AG10803 (cell line): ENCODE measurements at regions not wholly inside any gene's neighbourhood (a gene's known extent, or its start where the extent isn't known, plus 50 kb on each side); places are given as distances from the start of the nearest gene placed in this dataset.

Source experiments
- DNase-seq: peaks from one replicate; pipeline ENCODE4 v3.0.0; 2010; ENCODE audit warnings: low read depth
- H3K4me3 ChIP-seq: 2 replicates; pipeline ENCODE4 v1.5.1; 2011; ENCODE audit warnings: mild to moderate bottlenecking, low read length, control low read depth
- CTCF ChIP-seq: conservative IDR thresholded peaks from 2 replicates; pipeline ENCODE4 v1.5.1; 2011; ENCODE audit warnings: mild to moderate bottlenecking, low read length, control low read depth, inconsistent platforms

- TF ChIP-seq CTCF = no peak
- H3K4me3 ChIP-seq = no peak overlapping the region
- DNase-seq = no peak
Observed at GRCh38 chr6:26260110-26260637, 104.8 kb upstream of the BTN3A2 start.

DNA sequence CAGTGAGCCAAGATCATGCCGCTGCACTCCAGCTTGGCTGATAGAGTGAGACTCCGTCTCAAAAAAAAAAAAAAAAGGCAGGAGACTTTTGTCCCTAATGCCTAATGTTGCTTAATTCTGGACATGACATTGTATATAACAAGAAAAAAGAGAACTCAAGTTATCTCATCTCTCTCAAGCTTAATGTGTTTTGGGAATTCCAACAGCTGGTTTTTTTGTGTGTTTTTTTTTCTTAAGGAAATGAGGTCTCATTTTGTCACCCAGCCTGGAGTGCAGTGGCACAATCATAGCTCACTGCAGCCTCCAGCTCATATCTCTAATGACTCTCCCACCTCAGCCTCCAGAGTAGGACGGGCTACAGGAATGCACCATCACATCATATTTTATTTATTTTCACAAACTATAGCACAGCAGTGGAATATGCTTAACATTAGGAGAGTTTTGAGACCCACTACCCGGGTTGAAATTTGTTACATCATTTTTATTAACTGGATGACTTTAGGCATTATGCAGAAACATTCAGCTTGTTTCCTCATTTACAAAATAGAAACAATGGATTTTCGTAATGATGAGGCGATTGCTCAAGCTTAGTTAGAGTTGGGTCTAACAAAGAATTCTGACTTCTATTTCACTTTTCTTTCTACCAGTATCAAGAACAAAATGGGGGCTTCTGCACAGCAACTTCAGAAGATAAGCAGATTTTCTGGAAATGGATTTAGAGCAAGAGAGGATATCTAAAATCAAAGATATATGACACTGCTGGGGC, 104.1 kb upstream of the BTN3A2 start:
- no peak overlapping the region for H3K4me3 ChIP-seq
- DNase-seq = no peak
- no peak for TF ChIP-seq CTCF

DNA sequence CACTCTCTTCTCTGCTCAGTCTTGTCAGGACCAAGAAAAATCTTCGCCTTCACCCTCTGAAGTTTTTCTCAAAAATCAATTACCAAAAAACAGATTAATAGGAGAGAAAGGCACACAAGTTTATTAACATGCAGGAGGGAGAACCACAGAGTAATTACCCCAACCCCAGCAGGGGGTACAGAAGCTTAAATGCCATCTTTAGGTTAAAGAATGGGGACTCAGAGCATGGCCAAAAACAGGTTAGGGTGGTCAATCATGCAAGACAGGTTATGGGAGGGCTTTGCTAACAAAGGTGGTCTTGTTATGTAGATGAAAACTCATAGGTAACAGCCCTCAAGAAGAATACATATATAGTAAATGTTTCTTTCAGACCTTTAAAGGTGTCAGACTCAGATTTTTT, 100.5 kb upstream of the BTN3A2 start:
- TF ChIP-seq CTCF = no peak
- no peak for DNase-seq
- no peak overlapping the region for H3K4me3 ChIP-seq

DNA sequence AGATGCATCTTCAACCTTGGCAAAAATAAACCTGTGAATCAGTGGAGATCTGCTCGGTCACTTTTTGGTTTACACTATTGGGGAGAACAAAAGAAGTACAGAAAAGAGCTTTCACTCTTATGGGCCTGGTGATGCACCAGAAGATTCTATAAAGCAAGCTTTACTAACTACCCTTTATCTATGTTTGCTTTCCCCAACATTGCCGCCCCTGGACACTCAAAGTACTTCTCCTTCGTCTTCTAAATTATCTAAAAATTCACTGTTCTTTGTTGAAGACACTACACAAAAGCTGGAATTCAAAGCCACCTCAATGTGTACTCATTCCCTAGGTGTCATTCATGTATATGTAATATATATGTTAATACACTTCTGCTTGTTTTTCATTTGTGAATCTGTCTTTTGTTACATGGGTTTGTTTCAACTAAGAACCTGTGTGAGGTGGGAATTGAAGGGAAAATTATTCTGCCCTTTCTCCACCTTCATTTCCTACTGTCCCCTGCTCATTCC, 97.9 kb upstream of the BTN3A2 start:
- TF ChIP-seq CTCF = no peak
- no peak for DNase-seq

GRCh38 chr6:26268659-26269402, 96.2 kb upstream of the BTN3A2 start:
- no peak for TF ChIP-seq CTCF
- no peak overlapping the region for H3K4me3 ChIP-seq
- DNase-seq = no peak

More for the DNA sequence above, 97.9 kb upstream of the BTN3A2 start:
- no peak overlapping the region for H3K4me3 ChIP-seq

GRCh38 chr6:26269531-26270485, 95.2 kb upstream of the BTN3A2 start:
- no peak for TF ChIP-seq CTCF
- peak overlapping the region; percentile 64 for H3K4me3 ChIP-seq
- DNase-seq = no peak
